AG08396 (cell line): ENCODE measurements at regions not wholly inside any gene's neighbourhood (a gene's known extent, or its start where the extent isn't known, plus 50 kb on each side); places are given as distances from the start of the nearest gene placed in this dataset.

Experiments used
- DNase-seq: peaks from one replicate; pipeline ENCODE4 v3.0.0; 2012; ENCODE audit warnings: low spot score, mixed read lengths

- no peak for DNase-seq
These were observed 266.6 kb downstream of the PIK3R1 start for GRCh38 chr5:68482199-68482598.

DNA sequence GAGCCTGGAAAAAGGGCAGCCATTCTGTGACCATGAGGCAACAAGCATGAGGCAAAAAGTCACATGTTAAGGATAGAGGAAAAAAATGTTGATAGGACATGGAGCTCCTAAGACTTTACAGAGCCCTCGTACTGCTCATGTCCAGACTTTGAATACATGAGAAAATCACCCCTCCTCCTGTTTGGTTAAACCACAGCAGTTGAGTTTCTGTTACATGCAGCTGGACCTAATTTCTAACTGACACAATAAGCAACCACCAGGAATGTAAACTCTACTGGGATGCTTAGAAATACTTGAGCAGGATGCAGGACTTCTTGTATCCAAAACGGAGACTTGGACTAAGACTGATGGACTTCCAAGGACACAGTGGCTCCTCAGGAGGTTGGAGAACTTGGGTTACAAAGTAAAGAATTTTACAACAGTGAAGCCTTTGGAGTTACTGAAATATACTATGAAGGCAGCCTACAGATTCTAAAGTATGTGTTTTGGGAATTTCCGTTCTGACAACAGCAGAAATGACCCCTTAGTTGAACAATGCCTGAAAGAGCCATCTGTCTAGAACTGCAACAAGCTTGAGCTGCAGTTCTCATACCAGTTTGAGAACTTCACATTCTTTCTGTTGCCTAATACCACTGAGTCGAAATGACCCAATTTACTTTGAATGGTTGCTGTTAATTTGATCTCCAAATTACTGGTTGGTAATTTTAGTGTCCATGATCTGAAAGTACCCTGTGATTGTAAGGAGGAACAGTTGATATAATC, 268.9 kb downstream of the PIK3R1 start:
- peak; percentile 58 for DNase-seq

GRCh38 chr5:68489556-68489955, 274.0 kb downstream of the PIK3R1 start:
- DNase-seq = no peak

- DNase-seq = no peak
These were observed 274.9 kb downstream of the PIK3R1 start for GRCh38 chr5:68490406-68490805.

GRCh38 chr5:68494771-68495170, 279.2 kb downstream of the PIK3R1 start:
- DNase-seq = no peak

DNA sequence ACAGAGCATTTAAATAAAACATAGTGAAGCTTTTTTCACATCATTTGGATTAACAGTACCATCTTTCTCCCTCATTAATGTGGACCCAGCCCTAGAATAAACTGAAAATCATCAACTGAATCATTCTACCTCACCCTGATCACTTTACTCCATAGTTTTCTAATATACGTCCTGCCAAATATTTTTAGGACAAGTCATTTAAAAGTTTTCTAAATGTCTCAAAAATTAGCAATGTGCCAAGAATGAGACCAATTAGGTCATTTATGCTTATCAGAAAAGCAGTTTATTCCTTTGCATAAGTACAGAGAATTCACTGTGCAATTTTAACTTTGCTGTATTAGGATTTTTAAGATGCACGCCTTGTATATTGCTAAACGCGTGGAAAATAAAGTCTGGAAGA, 284.4 kb downstream of the PIK3R1 start:
- peak; percentile 15 for DNase-seq

- DNase-seq = no peak
These were observed 285.3 kb downstream of the PIK3R1 start for GRCh38 chr5:68500813-68501212.

GRCh38 chr5:68502531-68502930, 287.0 kb downstream of the PIK3R1 start:
- no peak for DNase-seq

- no peak for DNase-seq
These were observed 288.8 kb downstream of the PIK3R1 start for GRCh38 chr5:68504306-68504705.

DNA sequence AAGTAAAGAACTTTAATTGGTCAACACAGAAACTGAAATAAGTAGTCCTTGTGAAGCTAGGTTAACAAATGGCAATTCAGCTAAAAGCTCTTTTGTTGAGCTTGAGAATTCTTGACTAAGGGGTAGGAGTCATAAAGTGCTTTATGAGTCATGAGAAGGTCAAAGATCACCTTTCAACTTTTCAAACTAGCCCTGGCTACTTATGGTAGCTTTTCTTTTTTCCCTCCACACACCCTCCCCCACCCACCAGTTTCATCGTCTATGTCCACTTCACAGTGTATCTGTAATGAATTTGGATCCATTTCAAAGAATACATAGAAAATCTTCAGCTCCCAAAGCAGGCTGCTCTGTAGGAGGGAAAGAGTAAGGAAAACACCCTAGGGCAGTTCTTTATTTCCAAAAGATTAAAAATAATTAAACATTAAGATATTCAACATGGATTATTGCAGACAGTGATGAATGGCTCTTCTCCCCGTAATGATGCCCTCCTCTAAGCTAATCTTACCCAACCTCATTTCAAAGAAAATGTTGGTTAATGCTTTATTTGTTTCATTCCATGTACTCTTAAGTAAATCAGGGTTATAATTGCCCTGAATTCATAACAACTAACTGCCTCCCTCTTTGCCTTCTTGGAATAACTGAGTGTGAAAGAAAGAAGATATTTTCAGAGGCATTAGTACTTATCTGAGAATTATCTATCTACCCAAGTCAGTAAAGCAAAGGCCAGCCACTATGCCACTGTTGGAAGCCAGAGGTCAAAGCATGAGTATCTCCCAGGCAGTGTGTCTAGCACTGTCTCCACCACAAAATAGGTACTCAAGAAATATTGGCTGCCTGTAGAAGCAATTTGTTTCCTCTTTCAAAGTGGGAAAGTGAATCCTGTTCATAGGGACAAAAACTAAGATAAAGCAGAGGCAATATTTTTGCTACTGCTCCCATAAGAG, 290.6 kb downstream of the PIK3R1 start:
- DNase-seq = no peak

- DNase-seq = no peak
These were observed 300.0 kb downstream of the PIK3R1 start for GRCh38 chr5:68515514-68515913.

- DNase-seq = no peak
These were observed 302.7 kb downstream of the PIK3R1 start for GRCh38 chr5:68518286-68518685.

- DNase-seq = no peak
These were observed 303.6 kb downstream of the PIK3R1 start for GRCh38 chr5:68519143-68519542.

DNA sequence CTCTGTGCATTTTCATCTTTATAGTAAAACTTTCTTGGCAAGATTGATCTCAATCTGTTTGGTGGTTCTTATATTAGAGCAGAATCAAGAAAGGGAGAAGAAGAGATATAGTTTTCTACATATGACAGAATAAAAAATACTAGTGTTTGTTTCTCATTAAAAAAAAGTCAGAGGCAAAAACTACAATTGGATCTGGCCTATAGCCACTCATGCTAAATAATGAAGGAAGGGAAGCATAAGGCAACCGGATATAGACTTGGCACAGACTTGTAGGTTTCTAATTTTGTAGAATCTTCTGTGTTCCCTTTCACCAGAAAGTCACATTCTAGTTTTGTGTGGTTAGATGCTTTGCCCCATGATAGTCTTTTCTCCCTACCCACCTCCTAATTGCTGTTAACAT, 306.2 kb downstream of the PIK3R1 start:
- no peak for DNase-seq

DNA sequence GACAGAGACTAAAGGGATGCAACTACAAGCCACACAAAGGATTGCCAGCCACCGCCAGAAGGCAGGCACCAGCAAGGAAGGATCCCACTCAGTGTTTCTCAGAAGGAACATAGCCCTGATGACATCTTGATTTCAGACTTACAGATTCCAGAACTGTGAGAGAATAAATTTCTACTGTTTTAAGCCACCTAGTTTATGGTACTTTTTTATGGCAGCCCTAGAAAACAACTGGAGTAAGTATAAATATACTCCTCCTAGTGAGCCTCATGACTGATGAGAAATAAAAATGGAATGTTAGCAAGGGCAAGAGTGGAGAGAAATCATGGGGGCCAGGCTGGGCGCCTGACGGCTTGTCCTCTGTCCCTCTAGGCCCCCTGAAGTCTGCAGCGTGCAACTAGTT, 307.3 kb downstream of the PIK3R1 start:
- no peak for DNase-seq

- no peak for DNase-seq
These were observed 313.3 kb downstream of the PIK3R1 start for GRCh38 chr5:68528821-68529273.

GRCh38 chr5:68529581-68529980, 314.0 kb downstream of the PIK3R1 start:
- DNase-seq = no peak

DNA sequence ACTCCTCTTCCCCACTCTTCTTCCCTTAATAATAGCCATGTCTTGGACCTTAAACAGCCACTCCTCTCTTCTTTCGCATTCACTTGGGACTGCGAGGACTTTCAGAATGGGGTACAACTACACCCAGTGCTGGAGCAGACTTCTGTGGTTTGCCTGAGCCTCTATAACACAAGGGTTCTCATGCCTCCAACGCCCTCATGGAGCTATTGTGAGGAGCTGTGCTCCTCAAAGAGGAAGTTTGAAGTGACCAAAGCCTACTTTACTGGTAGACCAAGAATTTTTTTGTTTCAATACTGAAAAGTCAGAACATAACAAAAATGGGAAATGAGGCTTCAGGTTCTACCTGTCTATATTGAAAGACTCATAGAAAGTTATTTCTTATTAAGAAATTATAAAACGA, 316.4 kb downstream of the PIK3R1 start:
- no peak for DNase-seq

- DNase-seq = no peak
These were observed 317.5 kb downstream of the PIK3R1 start for GRCh38 chr5:68533051-68533450.

- DNase-seq = no peak
These were observed 318.1 kb downstream of the PIK3R1 start for GRCh38 chr5:68533571-68534084.

- DNase-seq = no peak
These were observed 318.8 kb downstream of the PIK3R1 start for GRCh38 chr5:68534131-68534940.

DNA sequence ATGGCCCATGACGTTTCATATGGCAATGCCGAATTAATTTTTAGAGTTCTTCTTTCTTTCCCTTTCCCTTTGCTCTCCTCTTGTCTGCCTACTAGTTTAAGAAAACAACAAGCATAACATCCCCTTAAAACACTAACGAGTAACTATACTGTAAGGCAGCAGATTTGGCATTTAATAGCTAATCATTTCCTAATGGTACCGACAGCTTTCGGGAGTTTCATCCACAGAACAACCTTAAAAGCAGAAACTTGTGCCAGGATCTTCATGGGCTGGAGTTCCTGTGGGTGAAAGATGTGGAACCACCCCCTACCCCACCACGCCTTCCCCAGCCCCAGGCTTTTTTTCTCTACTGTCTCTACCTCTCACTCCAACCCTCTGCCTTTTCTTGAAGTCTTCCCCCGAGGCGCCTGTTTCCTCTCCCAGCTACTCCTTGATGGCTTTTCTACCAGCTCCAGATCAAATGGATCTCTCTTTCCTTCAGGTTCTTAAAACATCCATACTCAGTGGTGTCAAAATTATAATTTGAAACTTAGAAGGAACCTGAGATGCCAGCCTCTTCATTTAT, 319.5 kb downstream of the PIK3R1 start:
- no peak for DNase-seq
